Liver (tissue), 7 donors: ENCODE measurements at regions not wholly inside any gene's neighbourhood (a gene's known extent, or its start where the extent isn't known, plus 50 kb on each side); places are given as distances from the start of the nearest gene placed in this dataset.

Source experiments
- DNase-seq: peaks from one replicate; pipeline ENCODE4 v3.0.0-alpha.2; 2017; ENCODE audit warnings: low spot score
- H3K27ac ChIP-seq, 2 donors: one replicate each; pipeline ENCODE4 v1.7.0; 2013; ENCODE audit warnings: inconsistent platforms in 2 of 2, low read length in 2 of 2, control low read depth in 1 of 2, low read depth in 1 of 2, mild to moderate bottlenecking in 1 of 2
- H3K27me3 ChIP-seq, 4 donors: one replicate each; pipeline versions ENCODE4 v1.6.1 to v1.7.0; 2013; ENCODE audit warnings: low read length in 3 of 4, inconsistent platforms in 1 of 4, mild to moderate bottlenecking in 1 of 4, moderate library complexity in 1 of 4; ENCODE audit not compliant: control insufficient read depth in 4 of 4, insufficient read depth in 4 of 4
- H3K36me3 ChIP-seq, 4 donors: one replicate each; pipeline versions ENCODE4 v1.6.1 to v1.7.0; 2013; ENCODE audit warnings: low read length in 3 of 4, mild to moderate bottlenecking in 3 of 4, low read depth in 1 of 4, moderate library complexity in 1 of 4; ENCODE audit not compliant: control insufficient read depth in 4 of 4, insufficient read depth in 3 of 4
- H3K4me1 ChIP-seq, 4 donors: one replicate each; pipeline versions ENCODE4 v1.6.1 to v1.7.0; 2013; ENCODE audit warnings: low read length in 3 of 4, mild to moderate bottlenecking in 3 of 4, moderate library complexity in 1 of 4; ENCODE audit not compliant: control insufficient read depth in 4 of 4, insufficient read depth in 4 of 4
- H3K4me3 ChIP-seq, 3 donors: one replicate each; pipeline versions ENCODE4 v1.6.1 to v1.7.0; 2013; ENCODE audit warnings: low read length in 3 of 3, control low read depth in 1 of 3, low read depth in 1 of 3, mild to moderate bottlenecking in 1 of 3
- H3K9ac ChIP-seq, 2 donors: one replicate each; pipeline ENCODE4 v1.7.0; 2013; ENCODE audit warnings: low read length in 2 of 2, mild to moderate bottlenecking in 2 of 2, moderate library complexity in 2 of 2, control low read depth in 1 of 2, low read depth in 1 of 2
- H3K9me3 ChIP-seq, 4 donors: one replicate each; pipeline versions ENCODE4 v1.6.1 to v1.7.0; 2013; ENCODE audit warnings: low read length in 3 of 4; ENCODE audit not compliant: control insufficient read depth in 4 of 4
- EGR1 ChIP-seq, 2 donors: IDR thresholded peaks; 2 replicates each; pipeline ENCODE4 v1.6.1; 2016 to 2018; ENCODE audit warnings: antibody characterized with exemption in 2 of 2, low read depth in 2 of 2
- FOXA1 ChIP-seq: IDR thresholded peaks from 2 replicates; pipeline ENCODE4 v1.6.1; 2016; ENCODE audit warnings: antibody characterized with exemption
- FOXA2 ChIP-seq: IDR thresholded peaks from 2 replicates; pipeline ENCODE4 v1.6.1; 2016; ENCODE audit warnings: antibody characterized with exemption
- GABPA ChIP-seq, 2 donors: IDR thresholded peaks in 1 of 2; conservative IDR thresholded peaks in 1 of 2; 2 replicates each; pipeline ENCODE4 v1.6.1; 2016; ENCODE audit warnings: antibody characterized with exemption in 2 of 2, mild to moderate bottlenecking in 1 of 2, moderate library complexity in 1 of 2
- HNF4A ChIP-seq, 2 donors: conservative IDR thresholded peaks; 2 replicates each; pipeline ENCODE4 v1.6.1; 2016; ENCODE audit warnings: antibody characterized with exemption in 2 of 2, mild to moderate bottlenecking in 2 of 2
- HNF4G ChIP-seq: IDR thresholded peaks from 2 replicates; pipeline ENCODE4 v1.6.1; 2016; ENCODE audit warnings: antibody characterized with exemption
- JUND ChIP-seq, 2 donors: IDR thresholded peaks; 2 replicates each; pipeline ENCODE4 v1.6.1; 2016; ENCODE audit warnings: antibody characterized with exemption in 2 of 2
- NR2F2 ChIP-seq: IDR thresholded peaks from 2 replicates; pipeline ENCODE4 v1.6.1; 2016; ENCODE audit warnings: antibody characterized with exemption
- RXRA ChIP-seq, 2 donors: IDR thresholded peaks; 2 replicates each; pipeline ENCODE4 v1.6.1; 2017 to 2018; ENCODE audit warnings: antibody characterized with exemption in 2 of 2, mild to moderate bottlenecking in 1 of 2
- SP1 ChIP-seq: IDR thresholded peaks from 2 replicates; pipeline ENCODE4 v1.6.1; 2018; ENCODE audit warnings: antibody characterized with exemption, mild to moderate bottlenecking
- YY1 ChIP-seq: IDR thresholded peaks from 2 replicates; pipeline ENCODE4 v1.6.1; 2016; ENCODE audit warnings: antibody characterized with exemption, mild to moderate bottlenecking
- whole genome bisulfite sequencing: extraction: QIAGEN DNeasy Blood & Tissue Kit; methylation state at CpG from one replicate; pipeline ENCODE4 v1.1.7; 2013; 5-methylcytosine and 5-hydroxymethylcytosine counted together
- TF ChIP-seq, protein P1 (sequence below): IDR thresholded peaks from 2 replicates; pipeline ENCODE4 v1.6.1; 2016; ENCODE audit warnings: antibody characterized with exemption
- TF ChIP-seq, protein P2 (sequence below): IDR thresholded peaks from 2 replicates; pipeline ENCODE4 v1.6.1; 2016; ENCODE audit warnings: antibody characterized with exemption, mild to moderate bottlenecking
- TF ChIP-seq, protein P3 (sequence below): IDR thresholded peaks from 2 replicates; pipeline ENCODE4 v1.6.1; 2016; ENCODE audit warnings: antibody characterized with exemption
- donor health status: healthy.
- donor health status: healthy.
- donor health status: healthy.
- donor health status: healthy.

DNA sequence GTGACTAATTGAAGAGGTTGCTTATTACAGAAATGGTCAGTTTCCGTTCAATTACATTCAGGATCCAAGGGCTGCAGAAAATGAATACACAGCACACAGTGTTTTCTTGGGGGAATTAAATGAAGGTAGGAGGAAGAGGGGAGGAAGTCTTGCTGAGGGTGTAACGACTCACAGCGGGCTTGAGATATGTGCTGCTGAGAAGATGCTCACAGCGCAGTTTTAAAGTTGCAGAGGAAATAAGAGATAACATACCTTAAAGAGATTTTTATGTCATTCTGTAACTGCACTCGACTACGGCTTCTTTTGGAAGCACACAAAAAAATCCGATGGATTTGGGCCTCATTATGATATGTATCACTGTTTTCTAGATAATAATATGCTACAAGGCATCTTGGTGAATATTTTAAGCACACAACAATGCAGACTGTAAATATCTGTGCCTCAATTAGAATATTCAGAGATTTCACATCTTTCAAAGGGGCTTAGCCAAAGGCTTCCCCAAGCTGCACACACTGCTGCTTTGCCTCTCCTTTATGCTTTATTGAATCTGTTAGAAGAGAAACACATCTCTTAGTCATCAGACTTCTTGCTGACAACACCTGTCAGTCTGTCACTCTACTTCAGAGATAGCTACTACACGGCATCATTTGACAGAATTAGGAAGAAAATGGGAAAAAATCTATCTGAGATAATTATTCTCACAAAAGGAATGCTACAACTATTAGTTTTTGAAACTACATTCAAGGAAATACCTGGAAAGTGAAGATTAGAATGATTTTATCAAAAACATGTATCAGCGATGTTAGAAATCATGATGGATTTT, 773.2 kb downstream of the OTOL1 start:
- DNase-seq: no peak
- no peaks in the 10 kb centered on the region for H3K36me3 ChIP-seq
- WGBS: 56% methylated on average over 9 of the region's 9 CpGs
- H3K4me1 ChIP-seq: no peaks in the 10 kb centered on the region
- no peak overlapping the region for H3K27ac ChIP-seq
- H3K9ac ChIP-seq: no peak overlapping the region
- no peaks in the 10 kb centered on the region for H3K27me3 ChIP-seq
- no peak for TF ChIP-seq YY1
- TF ChIP-seq, protein P1, sequence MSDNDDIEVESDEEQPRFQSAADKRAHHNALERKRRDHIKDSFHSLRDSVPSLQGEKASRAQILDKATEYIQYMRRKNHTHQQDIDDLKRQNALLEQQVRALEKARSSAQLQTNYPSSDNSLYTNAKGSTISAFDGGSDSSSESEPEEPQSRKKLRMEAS: no peak
- TF ChIP-seq SP1: no peak
- TF ChIP-seq NR2F2: no peak
- no peak for TF ChIP-seq GABPA (IDR thresholded peaks at IDR 0.05 in 1 of 2, conservative IDR thresholded peaks at IDR 0.05 in 1 of 2)
- TF ChIP-seq, protein P2, sequence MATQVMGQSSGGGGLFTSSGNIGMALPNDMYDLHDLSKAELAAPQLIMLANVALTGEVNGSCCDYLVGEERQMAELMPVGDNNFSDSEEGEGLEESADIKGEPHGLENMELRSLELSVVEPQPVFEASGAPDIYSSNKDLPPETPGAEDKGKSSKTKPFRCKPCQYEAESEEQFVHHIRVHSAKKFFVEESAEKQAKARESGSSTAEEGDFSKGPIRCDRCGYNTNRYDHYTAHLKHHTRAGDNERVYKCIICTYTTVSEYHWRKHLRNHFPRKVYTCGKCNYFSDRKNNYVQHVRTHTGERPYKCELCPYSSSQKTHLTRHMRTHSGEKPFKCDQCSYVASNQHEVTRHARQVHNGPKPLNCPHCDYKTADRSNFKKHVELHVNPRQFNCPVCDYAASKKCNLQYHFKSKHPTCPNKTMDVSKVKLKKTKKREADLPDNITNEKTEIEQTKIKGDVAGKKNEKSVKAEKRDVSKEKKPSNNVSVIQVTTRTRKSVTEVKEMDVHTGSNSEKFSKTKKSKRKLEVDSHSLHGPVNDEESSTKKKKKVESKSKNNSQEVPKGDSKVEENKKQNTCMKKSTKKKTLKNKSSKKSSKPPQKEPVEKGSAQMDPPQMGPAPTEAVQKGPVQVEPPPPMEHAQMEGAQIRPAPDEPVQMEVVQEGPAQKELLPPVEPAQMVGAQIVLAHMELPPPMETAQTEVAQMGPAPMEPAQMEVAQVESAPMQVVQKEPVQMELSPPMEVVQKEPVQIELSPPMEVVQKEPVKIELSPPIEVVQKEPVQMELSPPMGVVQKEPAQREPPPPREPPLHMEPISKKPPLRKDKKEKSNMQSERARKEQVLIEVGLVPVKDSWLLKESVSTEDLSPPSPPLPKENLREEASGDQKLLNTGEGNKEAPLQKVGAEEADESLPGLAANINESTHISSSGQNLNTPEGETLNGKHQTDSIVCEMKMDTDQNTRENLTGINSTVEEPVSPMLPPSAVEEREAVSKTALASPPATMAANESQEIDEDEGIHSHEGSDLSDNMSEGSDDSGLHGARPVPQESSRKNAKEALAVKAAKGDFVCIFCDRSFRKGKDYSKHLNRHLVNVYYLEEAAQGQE: no peak
- TF ChIP-seq JUND (IDR thresholded peaks at IDR 0.05): no peak
- no peak for TF ChIP-seq RXRA (IDR thresholded peaks at IDR 0.05)
- no peak for TF ChIP-seq HNF4A (conservative IDR thresholded peaks at IDR 0.05)
- no peaks in the 10 kb centered on the region for H3K9me3 ChIP-seq
- no peak overlapping the region for H3K4me3 ChIP-seq

DNA sequence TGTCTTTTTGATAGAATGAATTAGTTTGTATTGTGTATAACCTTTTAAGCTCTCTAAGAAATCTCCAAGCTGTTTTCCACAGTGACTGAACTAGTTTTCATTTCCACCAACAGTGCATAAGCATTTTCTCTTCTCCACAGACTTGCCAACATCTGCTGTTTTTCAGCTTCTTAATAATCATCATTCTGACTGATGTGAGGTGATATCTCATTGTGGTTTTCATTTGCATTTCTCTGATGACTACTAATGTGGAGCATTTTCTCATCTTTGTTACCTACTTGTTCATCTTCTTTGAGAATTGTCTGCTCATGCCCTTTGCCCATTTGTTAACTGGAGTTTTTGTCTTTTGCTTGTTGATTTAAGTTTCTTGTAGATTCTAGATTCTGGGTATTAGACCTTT, 777.5 kb downstream of the OTOL1 start:
- DNase-seq: no peak
- no peak overlapping the region for H3K4me3 ChIP-seq
- H3K36me3 ChIP-seq: no peaks in the 10 kb centered on the region
- no peaks in the 10 kb centered on the region for H3K27me3 ChIP-seq
- H3K27ac ChIP-seq: no peak overlapping the region
- no peaks in the 10 kb centered on the region for H3K4me1 ChIP-seq
- H3K9ac ChIP-seq: no peak overlapping the region
- TF ChIP-seq FOXA1 (no peak), HNF4A (conservative IDR thresholded peaks at IDR 0.05) (no peak), SP1 (no peak), JUND (IDR thresholded peaks at IDR 0.05) (no peak), GABPA (IDR thresholded peaks at IDR 0.05 in 1 of 2, conservative IDR thresholded peaks at IDR 0.05 in 1 of 2) (no peak), NR2F2 (no peak), EGR1 (IDR thresholded peaks at IDR 0.05; ENCODE audit: low read depth in 2 of 2) (no peak), FOXA2 (no peak), RXRA (IDR thresholded peaks at IDR 0.05) (no peak), HNF4G (no peak)
- TF ChIP-seq, protein P2: no peak
- TF ChIP-seq, protein P3, sequence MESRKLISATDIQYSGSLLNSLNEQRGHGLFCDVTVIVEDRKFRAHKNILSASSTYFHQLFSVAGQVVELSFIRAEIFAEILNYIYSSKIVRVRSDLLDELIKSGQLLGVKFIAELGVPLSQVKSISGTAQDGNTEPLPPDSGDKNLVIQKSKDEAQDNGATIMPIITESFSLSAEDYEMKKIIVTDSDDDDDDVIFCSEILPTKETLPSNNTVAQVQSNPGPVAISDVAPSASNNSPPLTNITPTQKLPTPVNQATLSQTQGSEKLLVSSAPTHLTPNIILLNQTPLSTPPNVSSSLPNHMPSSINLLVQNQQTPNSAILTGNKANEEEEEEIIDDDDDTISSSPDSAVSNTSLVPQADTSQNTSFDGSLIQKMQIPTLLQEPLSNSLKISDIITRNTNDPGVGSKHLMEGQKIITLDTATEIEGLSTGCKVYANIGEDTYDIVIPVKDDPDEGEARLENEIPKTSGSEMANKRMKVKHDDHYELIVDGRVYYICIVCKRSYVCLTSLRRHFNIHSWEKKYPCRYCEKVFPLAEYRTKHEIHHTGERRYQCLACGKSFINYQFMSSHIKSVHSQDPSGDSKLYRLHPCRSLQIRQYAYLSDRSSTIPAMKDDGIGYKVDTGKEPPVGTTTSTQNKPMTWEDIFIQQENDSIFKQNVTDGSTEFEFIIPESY: no peak
- no peaks in the 10 kb centered on the region for H3K9me3 ChIP-seq
